NOMO-1 treated with DMSO at 0.1 percent for 48 hours (cell line): ENCODE measurements at regions not wholly inside any gene's neighbourhood (a gene's known extent, or its start where the extent isn't known, plus 50 kb on each side); places are given as distances from the start of the nearest gene placed in this dataset.
"Not testable (repeated sequence)": the region's sequence is repeated elsewhere in the genome, so short reads cannot be mapped to it uniquely, and the experiment has no call there.

ENCODE experiments used
- DNase-seq: peaks from one replicate; lab custom pipeline; 2025; ENCODE audit not compliant: unreplicated experiment; lab: John Stamatoyannopoulos, UW

GRCh38 chr11:37391615-37392014, 793.6 kb upstream of the RAG2 start:
- no peak for DNase-seq

- DNase-seq, result no peak
Observed at GRCh38 chr11:37390576-37391083, 792.6 kb upstream of the RAG2 start.

GRCh38 chr11:37378958-37379357, 780.9 kb upstream of the RAG2 start:
- no peak for DNase-seq

GRCh38 chr11:37372667-37373066, 774.6 kb upstream of the RAG2 start:
- DNase-seq, result no peak

- DNase-seq, result no peak
Observed at GRCh38 chr11:37371346-37371970, 773.4 kb upstream of the RAG2 start.

GRCh38 chr11:37370817-37371216, 772.8 kb upstream of the RAG2 start:
- DNase-seq, result no peak

- DNase-seq, result no peak
Observed at GRCh38 chr11:37364246-37364839, 766.3 kb upstream of the RAG2 start.

- no peak for DNase-seq
Observed at GRCh38 chr11:37353192-37353591, 755.2 kb upstream of the RAG2 start.

GRCh38 chr11:37352485-37352884, 754.4 kb upstream of the RAG2 start:
- DNase-seq, result no peak

- DNase-seq, result no peak
Observed at GRCh38 chr11:37343290-37343689, 745.3 kb upstream of the RAG2 start.

GRCh38 chr11:37336401-37336800, 738.4 kb upstream of the RAG2 start:
- no peak for DNase-seq

GRCh38 chr11:37333345-37333744, 735.3 kb upstream of the RAG2 start:
- DNase-seq, result no peak

GRCh38 chr11:37323843-37324242, 725.8 kb upstream of the RAG2 start:
- DNase-seq, result no peak

- no peak for DNase-seq
Observed at GRCh38 chr11:37322333-37323194, 724.5 kb upstream of the RAG2 start.

GRCh38 chr11:37320921-37321320, 722.9 kb upstream of the RAG2 start:
- no peak for DNase-seq

GRCh38 chr11:37317803-37318202, 719.8 kb upstream of the RAG2 start:
- no peak for DNase-seq

GRCh38 chr11:37313266-37313665, 715.2 kb upstream of the RAG2 start:
- DNase-seq, result no peak

- DNase-seq, result no peak
Observed at GRCh38 chr11:37306563-37306962, 708.5 kb upstream of the RAG2 start.

GRCh38 chr11:37301405-37301804, 703.4 kb upstream of the RAG2 start:
- not testable (repeated sequence) for DNase-seq

GRCh38 chr11:37298173-37298572, 700.1 kb upstream of the RAG2 start:
- DNase-seq, result no peak

- DNase-seq, result no peak
Observed at GRCh38 chr11:37286890-37287289, 688.9 kb upstream of the RAG2 start.

- no peak for DNase-seq
Observed at GRCh38 chr11:37282367-37282766, 684.3 kb upstream of the RAG2 start.
